GM12878 (cell line): ENCODE measurements at regions not wholly inside any gene's neighbourhood (a gene's known extent, or its start where the extent isn't known, plus 50 kb on each side); places are given as distances from the start of the nearest gene placed in this dataset.

Experiments used
- ATAC-seq: fragments of 200-7000 bp; cut with Tn5 transposase; 3 replicates; pipeline ENCODE4 v1.9.1; 2020; ENCODE audit warnings: mild to moderate bottlenecking, moderate library complexity
- BruUV-seq: library from RNA; stranded (reverse); fragments of 400-500 nt; replicated peaks from 2 replicates; lab custom pipeline; 2021; lab: Mats Ljungman, UMichigan
- CTCF ChIA-PET: fragments of 300-600 bp; sonication (Branson Sonifier 250); formaldehyde crosslinking; extraction: SDS; loops from one replicate; lab custom pipeline; 2021; ENCODE audit warnings: inconsistent platforms; lab: Yijun Ruan, JAX
- POLR2A ChIA-PET: fragments of 350-600 bp; formaldehyde crosslinking; extraction: SDS; loops from one replicate; lab custom pipeline; 2021; ENCODE audit warnings: inconsistent platforms; lab: Charles Lee
- RAD21 ChIA-PET: fragments of 300-600 bp; sonication (Branson Sonifier 250); formaldehyde crosslinking; loops from one replicate; lab custom pipeline; 2023; ENCODE audit warnings: antibody characterized with exemption; ENCODE audit not compliant: unreplicated experiment; lab: Charles Lee
- SMC1A ChIA-PET: fragments of 300-600 bp; sonication (Branson Sonifier 250); formaldehyde crosslinking; loops from one replicate; lab custom pipeline; 2023; ENCODE audit not compliant: unreplicated experiment, uncharacterized antibody; lab: Charles Lee
- DNase-seq: peaks from one replicate; pipeline ENCODE4 v3.0.0-alpha.2; 2011; ENCODE audit warnings: low read depth, low spot score
- FAIRE-seq: peaks from 3 replicates; lab custom pipeline; 2011; peaks lifted over from hg19 to GRCh38; lab: Jason Lieb, UNC
- H2AFZ ChIP-seq: 2 replicates; pipeline ENCODE4 v1.6.0; 2011; ENCODE audit warnings: low read depth, low read length, control low read depth; ENCODE audit not compliant: control insufficient read depth
- H3K27ac ChIP-seq: 2 replicates; pipeline ENCODE4 v1.5.1; 2011; ENCODE audit warnings: control low read depth; ENCODE audit not compliant: control insufficient read depth, insufficient read depth
- H3K27me3 ChIP-seq, 2 experiments: replicated peaks in 1 of 2; 2 replicates each; pipeline versions ENCODE4 v1.6.0 to v1.6.1; 2011; ENCODE audit warnings: low read length in 1 of 2; ENCODE audit not compliant: control insufficient read depth in 2 of 2, insufficient read depth in 2 of 2
- H3K36me3 ChIP-seq, 2 experiments: 2 replicates each; pipeline ENCODE4 v1.5.1; 2011; ENCODE audit warnings: low read length in 1 of 2; ENCODE audit not compliant: control insufficient read depth in 2 of 2, insufficient read depth in 2 of 2
- H3K4me1 ChIP-seq: 2 replicates; pipeline ENCODE4 v1.6.1; 2011; ENCODE audit warnings: mild to moderate bottlenecking, low read length, moderate library complexity, mixed read lengths; ENCODE audit not compliant: control insufficient read depth, insufficient read depth
- H3K4me2 ChIP-seq: 2 replicates; pipeline ENCODE4 v1.6.0; 2011; ENCODE audit warnings: control low read depth; ENCODE audit not compliant: control insufficient read depth, insufficient read depth
- H3K4me3 ChIP-seq: fragments of 200-600 bp; sonication (generic); 2 replicates; pipeline ENCODE4 v1.5.1; 2016
- H3K79me2 ChIP-seq: 2 replicates; pipeline ENCODE4 v1.6.0; 2011; ENCODE audit warnings: low read length; ENCODE audit not compliant: control insufficient read depth, insufficient read depth
- H3K9ac ChIP-seq: 2 replicates; pipeline ENCODE4 v1.8.0; 2011; ENCODE audit warnings: low read length, control low read depth, mixed read lengths; ENCODE audit not compliant: control insufficient read depth, insufficient read depth
- H3K9me3 ChIP-seq: replicated peaks from 3 replicates; pipeline ENCODE4 v1.5.1; 2011; ENCODE audit warnings: mild to moderate bottlenecking, low read length; ENCODE audit not compliant: control insufficient read depth, insufficient read depth
- H4K20me1 ChIP-seq: 2 replicates; pipeline ENCODE4 v1.6.0; 2011; ENCODE audit not compliant: control insufficient read depth, insufficient read depth
- BMI1 ChIP-seq: fragments of 450-650 bp; IDR thresholded peaks from 2 replicates; pipeline ENCODE4 v1.6.1; 2016; ENCODE audit warnings: mild to moderate bottlenecking, moderate library complexity, borderline replicate concordance
- CREM ChIP-seq: IDR thresholded peaks from 2 replicates; pipeline ENCODE4 v1.6.1; 2014; ENCODE audit warnings: antibody characterized with exemption, low read depth
- CTCF ChIP-seq, 3 experiments: IDR thresholded peaks in 2 of 3; conservative IDR thresholded peaks in 1 of 3; 2 replicates each; pipeline ENCODE4 v1.5.1; 2011; ENCODE audit warnings: low read depth in 3 of 3, low read length in 3 of 3, mild to moderate bottlenecking in 3 of 3, control low read depth in 2 of 3, moderate library complexity in 2 of 3, inconsistent platforms in 1 of 3, mixed read lengths in 1 of 3; ENCODE audit not compliant: control insufficient read depth in 2 of 3, insufficient read depth in 1 of 3; ENCODE audit errors: extremely low read depth in 1 of 3
- EP300 ChIP-seq, 2 experiments: fragments of 150-350 bp in 1 of 2; IDR thresholded peaks; 2 replicates each; pipeline ENCODE4 v1.6.1; 2011 to 2012; ENCODE audit warnings: low read depth in 2 of 2, low read length in 2 of 2, borderline replicate concordance in 1 of 2, improper control_type of control experiment in 1 of 2, inconsistent platforms in 1 of 2; ENCODE audit not compliant: control insufficient read depth in 1 of 2
- GABPA ChIP-seq: IDR thresholded peaks from 2 replicates; pipeline ENCODE4 v1.6.1; 2014; ENCODE audit warnings: antibody characterized with exemption, low read depth, mild to moderate bottlenecking, inconsistent platforms
- LARP7 ChIP-seq: fragments of 450-650 bp; IDR thresholded peaks from 2 replicates; pipeline ENCODE4 v1.6.1; 2017; ENCODE audit warnings: mild to moderate bottlenecking
- MEF2B ChIP-seq: fragments of 450-650 bp; IDR thresholded peaks from 2 replicates; pipeline ENCODE4 v1.6.1; 2018; ENCODE audit warnings: mild to moderate bottlenecking, moderate library complexity; ENCODE audit not compliant: partially characterized antibody, poor library complexity, severe bottlenecking
- NFYA ChIP-seq: IDR thresholded peaks from 2 replicates; pipeline ENCODE4 v1.6.1; 2011; ENCODE audit warnings: low read depth, mild to moderate bottlenecking, low read length, improper control_type of control experiment, borderline replicate concordance
- NR2F1 ChIP-seq: fragments of 450-650 bp; conservative IDR thresholded peaks from 2 replicates; pipeline ENCODE4 v1.6.1; 2017; ENCODE audit warnings: mild to moderate bottlenecking
- PML ChIP-seq: IDR thresholded peaks from 2 replicates; pipeline ENCODE4 v1.6.1; 2012; ENCODE audit warnings: low read length, inconsistent platforms
- POLR2AphosphoS2 ChIP-seq: IDR thresholded peaks from 2 replicates; pipeline ENCODE4 v1.6.1; 2011; ENCODE audit warnings: low read depth, mild to moderate bottlenecking, low read length, improper control_type of control experiment, moderate library complexity
- RBBP5 ChIP-seq: fragments of 200-600 bp; sonication (generic); conservative IDR thresholded peaks from 2 replicates; pipeline ENCODE4 v1.6.1; 2016
- SP1 ChIP-seq: IDR thresholded peaks from one replicate; pipeline ENCODE4 v1.6.1; 2011; ENCODE audit warnings: low read depth, low read length
- SUZ12 ChIP-seq: fragments of 200-600 bp; sonication (generic); IDR thresholded peaks from one replicate; pipeline ENCODE4 v1.6.1; 2018; ENCODE audit warnings: antibody characterized with exemption, mild to moderate bottlenecking; ENCODE audit not compliant: unreplicated experiment
- TBL1XR1 ChIP-seq: IDR thresholded peaks from 2 replicates; pipeline ENCODE4 v1.6.1; 2012; ENCODE audit warnings: low read depth, low read length, improper control_type of control experiment
- WRNIP1 ChIP-seq: IDR thresholded peaks from 2 replicates; pipeline ENCODE4 v1.6.1; 2011; ENCODE audit warnings: low read depth, low read length, improper control_type of control experiment, borderline replicate concordance
- YBX1 ChIP-seq: fragments of 450-650 bp; IDR thresholded peaks from 2 replicates; pipeline ENCODE4 v1.6.1; 2016; ENCODE audit warnings: antibody characterized with exemption
- ZBTB40 ChIP-seq: fragments of 450-650 bp; IDR thresholded peaks from 2 replicates; pipeline ENCODE4 v1.6.1; 2016; ENCODE audit warnings: mild to moderate bottlenecking, moderate library complexity, borderline replicate concordance
- ZZZ3 ChIP-seq: IDR thresholded peaks from 2 replicates; pipeline ENCODE4 v1.6.1; 2011; ENCODE audit warnings: low read depth; ENCODE audit not compliant: control insufficient read depth, insufficient read length
- WGBS: methylation state at CpG from one replicate; pipeline ENCODE4 v1.1.6; 2016; ENCODE audit warnings: low lambda C conversion rate; ENCODE audit not compliant: insufficient replicate concordance, insufficient coverage; ENCODE audit errors: missing lambda C conversion rate; 5-methylcytosine and 5-hydroxymethylcytosine counted together
- in situ Hi-C: fragments of 300-500 bp; cut with MboI; formaldehyde crosslinking; loops from 9 replicates; pipeline ENCODE4 v1.14.3; 2018; ENCODE audit warnings: mixed read lengths
- intact Hi-C: fragments of 100-400 bp; cut with micrococcal nuclease; formaldehyde crosslinking; loops from one replicate; pipeline ENCODE4 v1.14.2; 2022; ENCODE audit not compliant: unreplicated experiment

GRCh38 chr13:111599791-111600190 is 279.3 kb downstream of the TEX29 start (continued):
- TF ChIP-seq SP1 (no peak), GABPA (no peak)

- Histone ChIP-seq H3K4me3 (no peak overlapping the region), H2AFZ (no peak overlapping the region), H3K9ac (no peak overlapping the region), H3K4me1 (no peaks in the 10 kb centered on the region), H3K27ac (no peak overlapping the region), H3K27me3 (no peaks in the 10 kb centered on the region), H3K79me2 (no peaks in the 10 kb centered on the region), H3K36me3 (no peaks in the 10 kb centered on the region), H4K20me1 (no peaks in the 10 kb centered on the region), H3K4me2 (no peak overlapping the region), H3K9me3 (no peaks in the 10 kb centered on the region)
- ATAC-seq (no peak), DNase-seq (no peak), FAIRE-seq (no peak)
- SMC1A ChIA-PET = no interaction called here
- CTCF ChIA-PET = no interaction called here
- in situ Hi-C loops (no loop called here), intact Hi-C loops (no loop called here)
- POLR2A ChIA-PET = no interaction called here
- 68% methylated on average over 21 of the region's 21 CpGs for WGBS
- no TSS peak for BruUV-seq
- RAD21 ChIA-PET = no interaction called here
- TF ChIP-seq CTCF (IDR thresholded peaks at IDR 0.05 in 2 of 3, conservative IDR thresholded peaks at IDR 0.05 in 1 of 3; ENCODE audit: control insufficient read depth in 2 of 3, extremely low read depth in 1 of 3, insufficient read depth in 1 of 3, low read depth in 3 of 3, low read length in 3 of 3) (no peak), MEF2B (no peak), EP300 (IDR thresholded peaks at IDR 0.05; ENCODE audit: borderline replicate concordance in 1 of 2, control insufficient read depth in 1 of 2, low read depth in 2 of 2, low read length in 2 of 2) (no peak), ZZZ3 (no peak), YBX1 (no peak), NR2F1 (no peak), CREM (no peak), RBBP5 (no peak), NFYA (no peak), POLR2AphosphoS2 (no peak), ZBTB40 (no peak), LARP7 (no peak), PML (no peak), TBL1XR1 (no peak), SUZ12 (no peak), BMI1 (no peak), WRNIP1 (no peak)
Measured at GRCh38 chr13:111602874-111603273, 282.4 kb downstream of the TEX29 start.
